IMR-90 (cell line): ENCODE measurements at regions not wholly inside any gene's neighbourhood (a gene's known extent, or its start where the extent isn't known, plus 50 kb on each side); places are given as distances from the start of the nearest gene placed in this dataset.

Experiments
- ATAC-seq: fragments of 200-7000 bp; cut with Tn5 transposase; 2 replicates; pipeline ENCODE4 v1.9.1; 2020; ENCODE audit warnings: low read depth, mild to moderate bottlenecking, moderate library complexity
- BruUV-seq: library from RNA; stranded (reverse); fragments of 400-500 nt; replicated peaks from 2 replicates; lab custom pipeline; 2021; lab: Mats Ljungman, UMichigan
- CTCF ChIA-PET: fragments of 300-600 bp; formaldehyde crosslinking; extraction: SDS; loops from one replicate; lab custom pipeline; 2021; ENCODE audit warnings: antibody characterized with exemption; lab: Yijun Ruan, JAX
- POLR2A ChIA-PET: fragments of 300-600 bp; sonication (Branson Sonifier 250); formaldehyde crosslinking; loops from one replicate; lab custom pipeline; 2022; ENCODE audit warnings: antibody characterized with exemption; ENCODE audit not compliant: unreplicated experiment; lab: Charles Lee
- DNase-seq: peaks from one replicate; pipeline ENCODE4 v3.0.0; 2013
- H2AFZ ChIP-seq: replicated peaks from 2 replicates; pipeline ENCODE3; 2013; ENCODE audit warnings: low read length, mild to moderate bottlenecking; ENCODE audit not compliant: poor library complexity
- H2AK5ac ChIP-seq: 2 replicates; pipeline ENCODE4 v1.6.1; 2013; ENCODE audit warnings: low read depth, low read length, inconsistent platforms
- H2AK9ac ChIP-seq: replicated peaks from 2 replicates; pipeline ENCODE3; 2013; ENCODE audit warnings: mild to moderate bottlenecking, low read depth, low read length, moderate library complexity; ENCODE audit not compliant: poor library complexity
- H2BK120ac ChIP-seq: 2 replicates; pipeline ENCODE4 v1.6.1; 2013; ENCODE audit warnings: low read depth, low read length, inconsistent platforms
- H2BK15ac ChIP-seq: 3 replicates; pipeline ENCODE4 v1.6.1; 2013; ENCODE audit warnings: low read depth, low read length, inconsistent platforms
- H2BK20ac ChIP-seq: 2 replicates; pipeline ENCODE4 v1.6.1; 2013; ENCODE audit warnings: low read depth, mild to moderate bottlenecking, inconsistent platforms, low read length, moderate library complexity
- H2BK5ac ChIP-seq: 2 replicates; pipeline ENCODE4 v1.6.1; 2013; ENCODE audit warnings: mild to moderate bottlenecking, low read depth, low read length, inconsistent platforms; ENCODE audit not compliant: poor library complexity, severe bottlenecking
- H3K14ac ChIP-seq: replicated peaks from 2 replicates; pipeline ENCODE4 v1.6.1; 2013; ENCODE audit warnings: low read depth, low read length, inconsistent platforms
- H3K18ac ChIP-seq: 2 replicates; pipeline ENCODE4 v1.6.1; 2013; ENCODE audit warnings: low read depth, low read length, control low read depth
- H3K23ac ChIP-seq: 2 replicates; pipeline ENCODE4 v1.6.1; 2013; ENCODE audit warnings: low read depth, low read length, inconsistent platforms
- H3K27ac ChIP-seq: 2 replicates; pipeline ENCODE4 v1.5.1; 2013; ENCODE audit warnings: mild to moderate bottlenecking, control low read depth, low read length; ENCODE audit not compliant: insufficient read depth
- H3K27me3 ChIP-seq: 2 replicates; pipeline ENCODE4 v1.6.1; 2013; ENCODE audit warnings: low read length; ENCODE audit not compliant: control insufficient read depth, insufficient read depth
- H3K36me3 ChIP-seq: 2 replicates; pipeline ENCODE4 v1.6.1; 2013; ENCODE audit warnings: low read length, mixed read lengths; ENCODE audit not compliant: control insufficient read depth, insufficient read depth
- H3K4ac ChIP-seq: 2 replicates; pipeline ENCODE4 v1.6.1; 2013; ENCODE audit warnings: low read depth, low read length, inconsistent platforms
- H3K4me1 ChIP-seq: 2 replicates; pipeline ENCODE4 v1.6.1; 2013; ENCODE audit warnings: low read length, mixed read lengths; ENCODE audit not compliant: control insufficient read depth, insufficient read depth
- H3K4me2 ChIP-seq: 2 replicates; pipeline ENCODE4 v1.6.1; 2013; ENCODE audit warnings: low read depth, mild to moderate bottlenecking, control low read depth, low read length, moderate library complexity
- H3K4me3 ChIP-seq: 2 replicates; pipeline ENCODE4 v1.5.1; 2013; ENCODE audit warnings: low read depth, mild to moderate bottlenecking, control low read depth, low read length, moderate library complexity; ENCODE audit not compliant: insufficient read depth
- H3K56ac ChIP-seq: 2 replicates; pipeline ENCODE4 v1.6.1; 2013; ENCODE audit warnings: low read length, inconsistent platforms; ENCODE audit not compliant: insufficient read depth; ENCODE audit errors: extremely low read depth
- H3K79me1 ChIP-seq, 2 experiments: 2 replicates each; pipeline ENCODE4 v1.6.1; 2013; ENCODE audit warnings: low read length in 2 of 2, inconsistent platforms in 1 of 2, low read depth in 1 of 2
- H3K9ac ChIP-seq: 2 replicates; pipeline ENCODE4 v1.6.1; 2013; ENCODE audit warnings: low read depth, low read length, control low read depth
- H3K9me1 ChIP-seq: 2 replicates; pipeline ENCODE4 v1.6.1; 2013; ENCODE audit warnings: low read length, inconsistent platforms; ENCODE audit not compliant: insufficient read depth
- H3K9me3 ChIP-seq: 2 replicates; pipeline ENCODE4 v1.6.1; 2013; ENCODE audit warnings: low read length; ENCODE audit not compliant: control insufficient read depth, insufficient read depth
- H4K20me1 ChIP-seq: 2 replicates; pipeline ENCODE4 v1.6.1; 2013; ENCODE audit warnings: low read length, inconsistent platforms; ENCODE audit not compliant: insufficient read depth
- H4K5ac ChIP-seq: 2 replicates; pipeline ENCODE4 v1.6.1; 2013; ENCODE audit warnings: mild to moderate bottlenecking, low read depth, low read length, control low read depth
- H4K8ac ChIP-seq, 2 experiments: 2 replicates each; pipeline ENCODE4 v1.6.1; 2013; ENCODE audit warnings: low read depth in 2 of 2, low read length in 2 of 2, control low read depth in 1 of 2, inconsistent platforms in 1 of 2
- H4K91ac ChIP-seq: 2 replicates; pipeline ENCODE4 v1.6.1; 2013; ENCODE audit warnings: low read depth, low read length, inconsistent platforms; ENCODE audit not compliant: insufficient read depth
- MAFK ChIP-seq: IDR thresholded peaks from 2 replicates; pipeline ENCODE4 v1.6.1; 2012; ENCODE audit warnings: low read depth, low read length, improper control_type of control experiment
- RAD21 ChIP-seq: IDR thresholded peaks from 2 replicates; pipeline ENCODE4 v1.6.1; 2012; ENCODE audit warnings: low read length, improper control_type of control experiment
- dilution Hi-C: fragments of 300-500 bp; cut with HindIII; formaldehyde crosslinking; loops from one replicate; pipeline ENCODE4 v1.14.3; 2018; ENCODE audit warnings: low sequenced_read_pairs; ENCODE audit not compliant: unreplicated experiment
- in situ Hi-C: fragments of 300-500 bp; cut with MboI; formaldehyde crosslinking; loops from 3 replicates; pipeline ENCODE4 v1.14.3; 2019; ENCODE audit warnings: low sequenced_read_pairs, inconsistent platforms, mixed read lengths
- intact Hi-C: fragments of 100-400 bp; cut with micrococcal nuclease; formaldehyde crosslinking; loops from 2 replicates; pipeline ENCODE4 v1.10.0; 2022

DNA sequence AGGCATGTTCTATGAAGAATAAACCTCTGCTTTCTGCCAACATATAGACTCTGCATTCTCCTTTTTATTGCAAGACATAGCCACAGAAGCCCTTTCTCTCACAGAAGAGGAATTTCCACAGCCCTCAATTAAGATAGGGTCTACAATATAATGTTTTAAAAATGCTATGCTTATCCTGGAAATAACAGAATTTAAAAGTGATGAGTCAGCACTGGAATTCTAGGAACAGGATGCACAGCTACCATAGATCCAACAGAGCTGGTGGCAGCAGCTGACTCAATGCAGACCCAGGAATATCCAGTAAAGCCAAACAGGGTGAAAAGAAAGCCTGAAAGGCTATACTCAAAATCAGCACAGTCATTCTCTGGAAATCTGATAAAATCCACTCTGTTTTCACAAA lies 866.9 kb downstream of the TRIB2 start:
- no peak overlapping the region for H2AK9ac ChIP-seq
- no peak overlapping the region for H4K5ac ChIP-seq
- DNase-seq: no peak
- no peak overlapping the region for H3K4ac ChIP-seq
- H4K8ac ChIP-seq: no peak overlapping the region
- H4K91ac ChIP-seq: no peak overlapping the region
- intact Hi-C loops (no loop called here), in situ Hi-C loops (no loop called here), dilution Hi-C loops (no loop called here)
- H2BK15ac ChIP-seq: no peak overlapping the region
- H3K9me3 ChIP-seq: peaks cover 5% of the 10 kb centered on the region
- H3K27me3 ChIP-seq: no peaks in the 10 kb centered on the region
- H3K9ac ChIP-seq: no peak overlapping the region
- no peak overlapping the region for H3K56ac ChIP-seq
- H2BK20ac ChIP-seq: no peak overlapping the region
- H3K27ac ChIP-seq: no peak overlapping the region
- H2AFZ ChIP-seq: no peak overlapping the region
- no peak overlapping the region for H3K4me3 ChIP-seq
- no peak overlapping the region for H2AK5ac ChIP-seq
- H3K4me1 ChIP-seq: no peaks in the 10 kb centered on the region
- no peak overlapping the region for H2BK120ac ChIP-seq
- H3K79me1 ChIP-seq: no peaks in the 10 kb centered on the region
- TF ChIP-seq MAFK (peak; percentile 97), RAD21 (no peak)
- ATAC-seq: no peak
- H3K4me2 ChIP-seq: no peak overlapping the region
- H3K23ac ChIP-seq: no peak overlapping the region
- H3K36me3 ChIP-seq: no peaks in the 10 kb centered on the region
- no peaks in the 10 kb centered on the region for H3K9me1 ChIP-seq
- no TSS peak for BruUV-seq
- H2BK5ac ChIP-seq: no peak overlapping the region
- H4K20me1 ChIP-seq: no peaks in the 10 kb centered on the region
- ChIA-PET CTCF (no interaction called here), POLR2A (no interaction called here)
- H3K18ac ChIP-seq: no peak overlapping the region
- no peak overlapping the region for H3K14ac ChIP-seq
